ENCODE measurements at regions not wholly inside any gene's neighbourhood (a gene's known extent, or its start where the extent isn't known, plus 50 kb on each side); places are given as distances from the start of the nearest gene placed in this dataset.

DNA sequence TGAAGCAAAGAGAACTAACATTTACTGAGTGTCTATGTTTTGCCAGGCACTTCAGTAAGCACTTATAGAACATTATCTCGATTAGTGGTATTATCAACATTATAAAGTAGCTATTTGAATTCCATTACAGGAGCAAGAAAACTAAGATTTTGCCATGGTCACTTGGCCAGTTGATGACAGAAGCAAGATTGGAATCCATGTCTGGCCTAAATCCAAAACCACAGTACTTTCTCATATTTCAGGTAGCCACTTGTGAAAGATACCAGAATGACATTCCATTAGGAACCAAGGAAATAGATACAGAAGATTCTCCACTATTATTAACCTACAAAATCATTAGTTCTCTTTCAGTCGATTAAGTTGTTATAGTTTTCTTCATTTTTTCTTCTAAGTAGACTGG lies 691.0 kb upstream of the API5 start:
- no peak for DNase-seq
- no peak for TF ChIP-seq POLR2A (IDR thresholded peaks at IDR 0.05)
- TF ChIP-seq, protein P1, sequence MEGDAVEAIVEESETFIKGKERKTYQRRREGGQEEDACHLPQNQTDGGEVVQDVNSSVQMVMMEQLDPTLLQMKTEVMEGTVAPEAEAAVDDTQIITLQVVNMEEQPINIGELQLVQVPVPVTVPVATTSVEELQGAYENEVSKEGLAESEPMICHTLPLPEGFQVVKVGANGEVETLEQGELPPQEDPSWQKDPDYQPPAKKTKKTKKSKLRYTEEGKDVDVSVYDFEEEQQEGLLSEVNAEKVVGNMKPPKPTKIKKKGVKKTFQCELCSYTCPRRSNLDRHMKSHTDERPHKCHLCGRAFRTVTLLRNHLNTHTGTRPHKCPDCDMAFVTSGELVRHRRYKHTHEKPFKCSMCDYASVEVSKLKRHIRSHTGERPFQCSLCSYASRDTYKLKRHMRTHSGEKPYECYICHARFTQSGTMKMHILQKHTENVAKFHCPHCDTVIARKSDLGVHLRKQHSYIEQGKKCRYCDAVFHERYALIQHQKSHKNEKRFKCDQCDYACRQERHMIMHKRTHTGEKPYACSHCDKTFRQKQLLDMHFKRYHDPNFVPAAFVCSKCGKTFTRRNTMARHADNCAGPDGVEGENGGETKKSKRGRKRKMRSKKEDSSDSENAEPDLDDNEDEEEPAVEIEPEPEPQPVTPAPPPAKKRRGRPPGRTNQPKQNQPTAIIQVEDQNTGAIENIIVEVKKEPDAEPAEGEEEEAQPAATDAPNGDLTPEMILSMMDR (IDR thresholded peaks at IDR 0.05) = no peak
- H3K27me3 ChIP-seq = no peaks in the 10 kb centered on the region
- H3K36me3 ChIP-seq = no peaks in the 10 kb centered on the region
- no peaks in the 10 kb centered on the region for H3K9me3 ChIP-seq
- no peak overlapping the region for H3K4me3 ChIP-seq
- H3K27ac ChIP-seq = no peak overlapping the region
- no peaks in the 10 kb centered on the region for H3K4me1 ChIP-seq

DNA sequence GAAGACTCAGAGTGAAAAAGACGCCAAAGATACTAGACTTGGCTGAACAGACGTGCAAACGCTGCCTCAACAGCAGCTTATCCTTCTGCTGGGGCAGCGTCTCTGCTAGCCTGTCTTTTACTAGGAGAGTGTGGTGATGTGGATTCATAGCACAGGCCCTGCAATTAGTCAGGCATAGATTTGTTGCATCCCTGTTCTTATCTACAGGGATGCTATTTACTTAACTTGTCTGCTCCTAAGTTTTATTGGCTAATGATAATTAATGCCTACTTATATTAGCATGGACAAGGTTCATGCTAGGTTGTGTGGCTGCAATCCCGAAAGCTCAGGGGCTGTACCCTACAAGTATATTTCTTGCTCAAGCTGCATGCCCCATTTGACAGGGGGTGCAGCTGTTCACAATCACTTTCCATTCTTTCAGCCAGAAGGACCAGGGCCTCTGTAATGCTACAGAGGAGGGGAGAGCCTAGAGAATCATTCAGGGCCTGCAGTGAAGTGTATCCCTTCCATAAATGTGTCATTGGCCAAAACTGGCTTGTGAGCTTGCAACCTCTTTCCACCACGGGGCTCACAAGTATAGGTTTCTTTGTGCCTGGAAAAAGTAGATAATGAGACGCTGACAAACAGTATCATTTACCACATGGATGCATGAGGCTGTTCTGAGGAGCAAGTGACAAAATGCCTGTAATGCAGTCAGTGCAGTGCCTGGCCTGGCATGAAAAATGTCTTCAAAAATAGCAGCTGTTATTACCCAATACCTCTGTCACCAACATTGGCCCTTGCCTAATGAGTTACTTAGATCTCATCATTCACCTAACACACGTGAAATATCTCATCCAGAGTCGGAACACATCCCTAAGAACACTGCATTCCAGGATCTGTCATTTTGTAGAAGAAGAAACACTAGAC lies 685.8 kb upstream of the API5 start:
- no peak overlapping the region for H3K4me3 ChIP-seq
- H3K9me3 ChIP-seq = no peaks in the 10 kb centered on the region
- H3K27me3 ChIP-seq = no peaks in the 10 kb centered on the region
- no peak overlapping the region for H3K27ac ChIP-seq
- H3K36me3 ChIP-seq = no peaks in the 10 kb centered on the region
- no peaks in the 10 kb centered on the region for H3K4me1 ChIP-seq
- TF ChIP-seq, protein P1 (IDR thresholded peaks at IDR 0.05) = no peak
- TF ChIP-seq POLR2A (IDR thresholded peaks at IDR 0.05) = no peak
- DNase-seq = no peak

DNA sequence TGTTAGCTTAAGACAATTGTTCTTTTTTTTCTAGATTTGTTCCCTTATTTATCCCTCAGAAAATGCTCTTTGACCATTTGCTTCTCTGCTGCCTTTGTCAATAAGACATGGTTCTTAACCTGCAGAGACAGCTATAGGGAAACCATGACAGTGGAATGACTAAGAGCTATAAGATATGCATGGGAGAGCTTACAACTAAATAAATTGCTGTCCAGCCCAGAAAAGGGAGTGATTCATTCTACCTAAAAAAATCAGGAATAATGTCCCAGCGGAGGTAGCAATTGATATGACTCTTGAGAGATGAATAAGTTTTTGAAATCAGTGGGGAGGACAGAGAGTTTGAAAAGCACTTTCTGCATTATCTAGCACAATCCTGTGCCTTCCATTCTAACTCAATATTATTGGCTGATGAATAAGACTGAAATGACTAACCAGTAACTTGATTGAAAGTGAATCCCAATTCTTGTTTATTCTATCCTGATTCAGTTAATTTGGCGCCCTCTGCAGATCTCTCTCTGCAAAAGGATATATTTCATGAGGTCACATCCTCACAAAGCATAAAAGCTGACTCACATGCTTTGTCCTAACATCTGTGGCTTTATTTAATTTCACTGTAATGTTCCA lies 680.5 kb upstream of the API5 start:
- Histone ChIP-seq H3K4me3 (no peak overlapping the region), H3K36me3 (no peaks in the 10 kb centered on the region), H3K4me1 (no peaks in the 10 kb centered on the region), H3K27me3 (no peaks in the 10 kb centered on the region), H3K9me3 (no peaks in the 10 kb centered on the region), H3K27ac (no peak overlapping the region)
- DNase-seq = no peak
- TF ChIP-seq, protein P1 (IDR thresholded peaks at IDR 0.05) = peak in 1 of 6 experiments; percentile 13
- TF ChIP-seq POLR2A (IDR thresholded peaks at IDR 0.05) = no peak

DNA sequence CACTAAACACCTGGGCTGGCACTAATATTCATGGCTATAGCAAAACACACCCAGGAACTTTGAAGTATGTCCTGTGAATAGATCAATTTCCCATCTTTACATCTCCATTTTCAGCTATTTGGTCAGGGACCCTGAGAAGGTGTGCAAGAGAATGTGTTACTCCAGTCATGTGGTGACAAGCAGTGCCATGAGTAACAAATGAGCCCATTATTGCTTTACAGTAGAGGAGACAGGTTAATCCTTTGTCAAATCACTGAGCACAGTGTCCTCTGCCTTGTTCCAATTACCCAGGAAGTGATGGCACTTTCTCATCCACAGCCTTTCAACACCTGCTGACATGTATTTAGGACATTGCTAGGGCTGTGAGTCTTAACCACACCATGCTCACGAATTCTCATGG lies 664.8 kb upstream of the API5 start:
- TF ChIP-seq, protein P1 (IDR thresholded peaks at IDR 0.05) = no peak
- no peak for TF ChIP-seq POLR2A (IDR thresholded peaks at IDR 0.05)
- Histone ChIP-seq H3K4me3 (no peak overlapping the region), H3K27me3 (no peaks in the 10 kb centered on the region), H3K36me3 (no peaks in the 10 kb centered on the region), H3K9me3 (no peaks in the 10 kb centered on the region), H3K27ac (no peak overlapping the region), H3K4me1 (no peaks in the 10 kb centered on the region)
- no peak for DNase-seq

DNA sequence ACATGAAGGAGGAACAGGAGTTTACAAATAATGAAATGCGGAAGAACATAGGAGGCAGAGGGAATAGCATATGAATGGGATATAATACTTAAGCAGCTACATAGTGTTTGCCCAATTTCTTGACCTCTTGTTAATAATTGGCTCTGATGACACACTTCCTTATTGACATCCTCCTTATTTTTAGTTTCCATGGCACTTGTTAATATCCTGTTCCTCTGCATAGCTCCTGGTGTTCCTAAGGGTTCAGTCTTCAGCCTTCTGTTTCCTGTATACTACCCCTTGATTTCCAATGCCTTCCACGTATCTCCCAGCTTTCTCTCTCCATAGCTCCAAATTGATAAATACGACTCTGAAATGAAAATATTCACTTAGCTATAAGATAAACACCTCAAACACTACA lies 663.8 kb upstream of the API5 start:
- no peaks in the 10 kb centered on the region for H3K27me3 ChIP-seq
- H3K9me3 ChIP-seq = no peaks in the 10 kb centered on the region
- H3K4me3 ChIP-seq = no peak overlapping the region
- no peak overlapping the region for H3K27ac ChIP-seq
- H3K4me1 ChIP-seq = no peaks in the 10 kb centered on the region
- TF ChIP-seq, protein P1 (IDR thresholded peaks at IDR 0.05) = no peak
- no peak for TF ChIP-seq POLR2A (IDR thresholded peaks at IDR 0.05)
- DNase-seq = no peak
- no peaks in the 10 kb centered on the region for H3K36me3 ChIP-seq

Data from Peyer's patch (tissue), 4 donors.